DOHH2 (cell line): ENCODE measurements at regions not wholly inside any gene's neighbourhood (a gene's known extent, or its start where the extent isn't known, plus 50 kb on each side); places are given as distances from the start of the nearest gene placed in this dataset.

Experiments
- H3F3A ChIP-seq: fragments of 200-600 bp; sonication (generic), shearing (Covaris generic); 2 replicates; pipeline ENCODE4 v1.6.0; 2016; ENCODE audit warnings: antibody characterized with exemption, mild to moderate bottlenecking; ENCODE audit not compliant: control insufficient read depth, insufficient read depth
- H3K27ac ChIP-seq: fragments of 200-600 bp; sonication (generic); 2 replicates; pipeline ENCODE4 v1.5.1; 2014; ENCODE audit warnings: low read depth, mild to moderate bottlenecking, low read length, moderate library complexity
- H3K27me3 ChIP-seq: fragments of 200-600 bp; sonication (generic); 2 replicates; pipeline ENCODE4 v1.6.1; 2014; ENCODE audit warnings: mild to moderate bottlenecking, low read length, mixed read lengths; ENCODE audit not compliant: control insufficient read depth
- H3K36me3 ChIP-seq: fragments of 200-600 bp; sonication (generic); 2 replicates; pipeline ENCODE4 v1.6.1; 2014; ENCODE audit warnings: mild to moderate bottlenecking, low read length, moderate library complexity, mixed read lengths; ENCODE audit not compliant: control insufficient read depth
- H3K4me1 ChIP-seq: fragments of 200-600 bp; sonication (generic); 2 replicates; pipeline ENCODE4 v1.6.1; 2014; ENCODE audit warnings: mild to moderate bottlenecking, low read length, mixed read lengths; ENCODE audit not compliant: control insufficient read depth
- H3K4me2 ChIP-seq: fragments of 200-600 bp; sonication (generic); 2 replicates; pipeline ENCODE4 v1.6.0; 2014; ENCODE audit warnings: mild to moderate bottlenecking, low read length, moderate library complexity
- H3K4me3 ChIP-seq: fragments of 200-600 bp; sonication (generic); 2 replicates; pipeline ENCODE4 v1.5.1; 2014; ENCODE audit warnings: mild to moderate bottlenecking, low read length, mixed read lengths
- H3K79me2 ChIP-seq: fragments of 200-600 bp; sonication (generic); 2 replicates; pipeline ENCODE4 v1.6.1; 2014; ENCODE audit warnings: mild to moderate bottlenecking, low read length, mixed read lengths; ENCODE audit not compliant: control insufficient read depth
- H3K9me2 ChIP-seq: fragments of 200-600 bp; sonication (generic); replicated peaks from 2 replicates; pipeline ENCODE4 v1.6.1; 2014; ENCODE audit warnings: mild to moderate bottlenecking, low read length, mixed read lengths; ENCODE audit not compliant: control insufficient read depth
- H3K9me3 ChIP-seq: fragments of 200-600 bp; sonication (generic); 2 replicates; pipeline ENCODE4 v1.6.1; 2014; ENCODE audit warnings: antibody characterized with exemption, low read length, mixed read lengths; ENCODE audit not compliant: control insufficient read depth, insufficient read depth
- H4K20me1 ChIP-seq: fragments of 200-600 bp; sonication (generic); 2 replicates; pipeline ENCODE4 v1.6.0; 2014; ENCODE audit warnings: low read depth, mild to moderate bottlenecking, antibody characterized with exemption, low read length, moderate library complexity; ENCODE audit not compliant: control insufficient read depth, insufficient read depth
- EZH2phosphoT487 ChIP-seq: fragments of 200-600 bp; sonication (generic); IDR thresholded peaks from 2 replicates; pipeline ENCODE4 v1.6.1; 2017; ENCODE audit warnings: borderline replicate concordance, mild to moderate bottlenecking, antibody characterized with exemption, low read length, moderate library complexity, mixed read lengths
- TF ChIP-seq, protein P1 (sequence below): fragments of 200-600 bp; sonication (generic); IDR thresholded peaks from one replicate; pipeline ENCODE4 v1.5.1; 2014; ENCODE audit warnings: antibody characterized with exemption, mild to moderate bottlenecking, low read depth, low read length; ENCODE audit not compliant: poor library complexity, severe bottlenecking

DNA sequence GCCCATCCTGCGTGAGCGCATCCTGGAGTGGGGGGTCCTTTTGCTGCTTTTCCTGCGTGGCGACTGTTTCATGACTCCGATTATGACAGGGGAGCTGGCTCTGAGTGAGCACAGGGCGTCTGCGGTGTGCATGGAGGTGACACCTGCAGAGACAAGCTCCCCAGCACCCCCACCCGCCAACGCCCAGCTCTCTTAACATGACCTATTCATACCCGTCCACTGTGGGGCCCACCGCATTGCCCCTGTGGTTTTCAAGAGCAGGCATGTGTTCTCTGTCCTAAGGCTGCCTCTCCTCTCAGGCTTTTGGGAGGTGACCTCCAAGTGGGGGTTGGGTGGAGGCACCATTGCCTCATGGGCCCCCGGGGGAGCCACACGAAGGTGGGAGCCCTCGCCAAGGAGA lies 500.7 kb downstream of the TCERG1L start:
- Histone ChIP-seq H3K27ac (no peak overlapping the region), H3K36me3 (no peaks in the 10 kb centered on the region), H3K4me2 (no peak overlapping the region), H3K27me3 (no peaks in the 10 kb centered on the region), H4K20me1 (no peaks in the 10 kb centered on the region), H3K9me3 (no peaks in the 10 kb centered on the region), H3K4me3 (no peak overlapping the region), H3K4me1 (no peaks in the 10 kb centered on the region), H3F3A (no peaks in the 10 kb centered on the region), H3K9me2 (no peaks in the 10 kb centered on the region), H3K79me2 (no peaks in the 10 kb centered on the region)
- no peak for TF ChIP-seq EZH2phosphoT487
- TF ChIP-seq, protein P1, sequence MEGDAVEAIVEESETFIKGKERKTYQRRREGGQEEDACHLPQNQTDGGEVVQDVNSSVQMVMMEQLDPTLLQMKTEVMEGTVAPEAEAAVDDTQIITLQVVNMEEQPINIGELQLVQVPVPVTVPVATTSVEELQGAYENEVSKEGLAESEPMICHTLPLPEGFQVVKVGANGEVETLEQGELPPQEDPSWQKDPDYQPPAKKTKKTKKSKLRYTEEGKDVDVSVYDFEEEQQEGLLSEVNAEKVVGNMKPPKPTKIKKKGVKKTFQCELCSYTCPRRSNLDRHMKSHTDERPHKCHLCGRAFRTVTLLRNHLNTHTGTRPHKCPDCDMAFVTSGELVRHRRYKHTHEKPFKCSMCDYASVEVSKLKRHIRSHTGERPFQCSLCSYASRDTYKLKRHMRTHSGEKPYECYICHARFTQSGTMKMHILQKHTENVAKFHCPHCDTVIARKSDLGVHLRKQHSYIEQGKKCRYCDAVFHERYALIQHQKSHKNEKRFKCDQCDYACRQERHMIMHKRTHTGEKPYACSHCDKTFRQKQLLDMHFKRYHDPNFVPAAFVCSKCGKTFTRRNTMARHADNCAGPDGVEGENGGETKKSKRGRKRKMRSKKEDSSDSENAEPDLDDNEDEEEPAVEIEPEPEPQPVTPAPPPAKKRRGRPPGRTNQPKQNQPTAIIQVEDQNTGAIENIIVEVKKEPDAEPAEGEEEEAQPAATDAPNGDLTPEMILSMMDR: no peak

- TF ChIP-seq, protein P1: no peak
- no peak for TF ChIP-seq EZH2phosphoT487
- no peaks in the 10 kb centered on the region for H3K79me2 ChIP-seq
Observed at GRCh38 chr10:130812381-130813148, 499.0 kb downstream of the TCERG1L start.

DNA sequence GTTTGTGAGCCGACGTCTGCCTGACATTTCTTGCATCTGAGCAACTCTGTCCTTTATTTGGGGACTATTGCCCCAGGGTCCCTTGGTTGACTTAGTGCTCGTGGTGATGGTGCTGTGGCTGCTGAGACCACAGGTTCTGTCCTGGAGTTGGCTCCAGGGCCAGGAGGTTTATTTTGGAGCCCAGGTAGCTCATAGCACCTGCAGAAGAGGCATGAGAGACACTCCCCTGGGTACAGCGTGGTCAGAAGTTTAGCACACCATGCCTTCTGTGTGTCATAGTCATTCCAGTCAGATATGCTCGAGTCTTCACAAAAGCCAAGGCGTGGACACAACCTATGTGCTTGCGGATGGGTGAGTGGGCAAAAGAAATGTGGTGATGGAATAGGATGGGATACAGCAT lies 496.9 kb downstream of the TCERG1L start:
- H3K79me2 ChIP-seq: no peaks in the 10 kb centered on the region
- H3K9me3 ChIP-seq: no peaks in the 10 kb centered on the region
- TF ChIP-seq, protein P1: no peak
- TF ChIP-seq EZH2phosphoT487: no peak
- no peaks in the 10 kb centered on the region for H3F3A ChIP-seq
- H3K4me1 ChIP-seq: no peaks in the 10 kb centered on the region
- no peak overlapping the region for H3K4me3 ChIP-seq
- no peak overlapping the region for H3K4me2 ChIP-seq
- no peaks in the 10 kb centered on the region for H3K27me3 ChIP-seq
- H3K9me2 ChIP-seq: no peaks in the 10 kb centered on the region
- no peaks in the 10 kb centered on the region for H4K20me1 ChIP-seq
- H3K36me3 ChIP-seq: no peaks in the 10 kb centered on the region
- H3K27ac ChIP-seq: no peak overlapping the region

More at GRCh38 chr10:130812381-130813148, 499.0 kb downstream of the TCERG1L start:
- Histone ChIP-seq H3K27me3 (no peaks in the 10 kb centered on the region), H3K9me2 (no peaks in the 10 kb centered on the region), H3K4me3 (no peak overlapping the region), H3K36me3 (no peaks in the 10 kb centered on the region), H3F3A (no peaks in the 10 kb centered on the region), H3K4me2 (no peak overlapping the region), H3K9me3 (no peaks in the 10 kb centered on the region), H3K27ac (no peak overlapping the region), H4K20me1 (no peaks in the 10 kb centered on the region), H3K4me1 (no peaks in the 10 kb centered on the region)
